ENCODE measurements at regions not wholly inside any gene's neighbourhood (a gene's known extent, or its start where the extent isn't known, plus 50 kb on each side); places are given as distances from the start of the nearest gene placed in this dataset.

- TF ChIP-seq FOSL2 (IDR thresholded peaks at IDR 0.05) (no peak), FOSL2 (CRISPR knock-in tag; IDR thresholded peaks at IDR 0.05) (no peak), PHF8 (IDR thresholded peaks at IDR 0.05; ENCODE audit: borderline replicate concordance, low read depth) (no peak), EHMT2 (IDR thresholded peaks at IDR 0.05; ENCODE audit: low read depth) (no peak), CBX2 (IDR thresholded peaks at IDR 0.05; ENCODE audit: borderline replicate concordance, low read depth) (no peak), HOXB13 (CRISPR knock-in tag; IDR thresholded peaks at IDR 0.05; ENCODE audit: low read depth) (no peak), EP300 (IDR thresholded peaks at IDR 0.05) (no peak)
Observed at GRCh38 chr12:85484387-85484786, 204.4 kb downstream of the ALX1 start (continued).

GRCh38 chr12:85489194-85489593 is 209.2 kb downstream of the ALX1 start:
- H3K4me2 ChIP-seq, result no peak overlapping the region
- ATAC-seq (no peak), DNase-seq (ENCODE audit: low read depth in 1 of 2, low spot score in 1 of 2) (no peak), FAIRE-seq (no peak)
- H3K4me1 ChIP-seq, result no peaks in the 10 kb centered on the region
- WGBS (ENCODE audit: missing lambda C conversion rate), result 3% methylated on average over 1 of the region's 1 CpG
- ChIA-PET CTCF (interaction anchor here (1.1 to 1.3 kb wide), 2 partner anchors 21 to 378 kb away, joined by 3 to 4 read pairs; no protein-coding TSS in a partner anchor), POLR2A (no interaction called here)
- TF ChIP-seq CBX8 (IDR thresholded peaks at IDR 0.05), result no peak
- H3K27ac ChIP-seq, result no peak overlapping the region
- H3K4me3 ChIP-seq, result no peak overlapping the region
- no peaks in the 10 kb centered on the region for H3K9me3 ChIP-seq

GRCh38 chr12:85504164-85504563 is 224.1 kb downstream of the ALX1 start:
- POLR2A ChIA-PET, result no interaction called here
- CTCF ChIA-PET, result interaction anchor here (2.1 kb wide), 1 partner anchor 363 kb away, joined by 7 read pairs; no protein-coding TSS in a partner anchor
- FAIRE-seq, result no peak

GRCh38 chr12:85504624-85505023 is 224.6 kb downstream of the ALX1 start:
- TF ChIP-seq HOXA7 (CRISPR knock-in tag; IDR thresholded peaks at IDR 0.05) (no peak), CBX8 (IDR thresholded peaks at IDR 0.05) (no peak), ESRRA (IDR thresholded peaks at IDR 0.05; ENCODE audit: borderline replicate concordance, low read length) (no peak), CTCF (IDR thresholded peaks at IDR 0.05) (no peak), FOXS1 (CRISPR knock-in tag; IDR thresholded peaks at IDR 0.05) (no peak), JUNB (IDR thresholded peaks at IDR 0.05) (no peak)
- Histone ChIP-seq H3K9me3 (no peaks in the 10 kb centered on the region), H3K4me2 (no peak overlapping the region), H3K4me1 (no peaks in the 10 kb centered on the region), H3K27ac (no peak overlapping the region), H3K4me3 (no peak overlapping the region)
- CTCF ChIA-PET, result interaction anchor here (2.1 kb wide), 1 partner anchor 362 kb away, joined by 7 read pairs; no protein-coding TSS in a partner anchor
- 64% methylated on average over 4 of the region's 4 CpGs for WGBS (ENCODE audit: missing lambda C conversion rate)
- no peak for FAIRE-seq
- POLR2A ChIA-PET, result no interaction called here
- ATAC-seq, result no peak
- DNase-seq (ENCODE audit: low read depth in 1 of 2, low spot score in 1 of 2), result no peak

More at GRCh38 chr12:85504164-85504563, 224.1 kb downstream of the ALX1 start:
- DNase-seq (ENCODE audit: low read depth in 1 of 2, low spot score in 1 of 2) (no peak), ATAC-seq (no peak)
- H3K27ac ChIP-seq, result no peak overlapping the region
- WGBS (ENCODE audit: missing lambda C conversion rate), result 40% methylated on average over 2 of the region's 2 CpGs
- H3K4me3 ChIP-seq, result no peak overlapping the region
- TF ChIP-seq CHD4 (IDR thresholded peaks at IDR 0.05; ENCODE audit: borderline replicate concordance), result no peak
- TF ChIP-seq BCL3 (IDR thresholded peaks at IDR 0.05), result no peak
- no peak for TF ChIP-seq USF2 (IDR thresholded peaks at IDR 0.05)
- TF ChIP-seq TFCP2L1 (CRISPR knock-in tag; IDR thresholded peaks at IDR 0.05), result no peak
- TF ChIP-seq FOXS1 (CRISPR knock-in tag; IDR thresholded peaks at IDR 0.05), result no peak
- TF ChIP-seq SMC3 (IDR thresholded peaks at IDR 0.05), result no peak
- no peak for TF ChIP-seq ATOH8 (CRISPR knock-in tag; IDR thresholded peaks at IDR 0.05; ENCODE audit: low read depth)
- no peaks in the 10 kb centered on the region for H3K4me1 ChIP-seq
- no peaks in the 10 kb centered on the region for H3K9me3 ChIP-seq
- no peak overlapping the region for H3K4me2 ChIP-seq
